Endothelial cell of umbilical vein (primary cell): ENCODE measurements at regions not wholly inside any gene's neighbourhood (a gene's known extent, or its start where the extent isn't known, plus 50 kb on each side); places are given as distances from the start of the nearest gene placed in this dataset.

Source experiments
- BruUV-seq: library from RNA; stranded (reverse); fragments of 400-500 nt; replicated peaks from 2 replicates; lab custom pipeline; 2021; lab: Mats Ljungman, UMichigan
- CTCF ChIA-PET: fragments of 300-600, 350-600 bp; sonication (Branson Sonifier 250); formaldehyde crosslinking; loops from one replicate; lab custom pipeline; 2021; ENCODE audit warnings: antibody characterized with exemption, inconsistent platforms; lab: Charles Lee
- POLR2A ChIA-PET: fragments of 300-600, 350-600 bp; sonication (Branson Sonifier 250); formaldehyde crosslinking; loops from one replicate; lab custom pipeline; 2021; ENCODE audit warnings: antibody characterized with exemption, inconsistent platforms; lab: Charles Lee
- DNase-seq: peaks from one replicate; pipeline ENCODE4 v3.0.0-alpha.2; 2011; ENCODE audit warnings: low read depth, low spot score
- FAIRE-seq: peaks from 2 replicates; lab custom pipeline; 2011; peaks lifted over from hg19 to GRCh38; lab: Jason Lieb, UNC
- H2AFZ ChIP-seq: 2 replicates; pipeline ENCODE4 v1.6.0; 2012; ENCODE audit warnings: low read depth, low read length, control low read depth, inconsistent platforms
- H3K27ac ChIP-seq: 2 replicates; pipeline ENCODE4 v1.5.1; 2011; ENCODE audit warnings: low read depth, mild to moderate bottlenecking, control low read depth, low read length, moderate library complexity; ENCODE audit not compliant: insufficient read depth
- H3K27me3 ChIP-seq, 2 experiments: 2 replicates each; pipeline versions ENCODE4 v1.6.0 to v1.6.1; 2011; ENCODE audit warnings: low read length in 2 of 2, mixed read lengths in 1 of 2; ENCODE audit not compliant: control insufficient read depth in 2 of 2, insufficient read depth in 2 of 2
- H3K36me3 ChIP-seq, 2 experiments: 2 replicates in 1 of 2; 3 replicates in 1 of 2; pipeline ENCODE4 v1.5.1; 2011; ENCODE audit warnings: low read length in 2 of 2, mild to moderate bottlenecking in 1 of 2, moderate library complexity in 1 of 2; ENCODE audit not compliant: control insufficient read depth in 2 of 2, insufficient read depth in 2 of 2; ENCODE audit errors: extremely low read depth in 1 of 2
- H3K4me1 ChIP-seq: 3 replicates; pipeline ENCODE4 v1.5.1; 2011; ENCODE audit warnings: mild to moderate bottlenecking, low read length; ENCODE audit not compliant: control insufficient read depth, insufficient read depth; ENCODE audit errors: extremely low read depth
- H3K4me2 ChIP-seq: 2 replicates; pipeline ENCODE4 v1.6.1; 2011; ENCODE audit warnings: low read length, control low read depth, mixed read lengths; ENCODE audit not compliant: insufficient read depth
- H3K4me3 ChIP-seq, 3 experiments: fragments of 200-600 bp in 1 of 3; sonication (generic), shearing (Covaris generic) in 1 of 3; replicated peaks in 1 of 3; 2 replicates each; pipeline ENCODE4 v1.5.1; 2011 to 2016; ENCODE audit warnings: control low read depth in 3 of 3, low read length in 3 of 3, mild to moderate bottlenecking in 2 of 3, inconsistent platforms in 1 of 3, low read depth in 1 of 3, moderate library complexity in 1 of 3; ENCODE audit not compliant: insufficient read depth in 1 of 3
- H3K79me2 ChIP-seq: 2 replicates; pipeline ENCODE4 v1.6.0; 2012; ENCODE audit warnings: low read length, inconsistent platforms; ENCODE audit not compliant: control insufficient read depth, insufficient read depth
- H3K9ac ChIP-seq: replicated peaks from 2 replicates; pipeline ENCODE3; 2011; ENCODE audit warnings: low read length, control low read depth; ENCODE audit not compliant: insufficient read depth; ENCODE audit errors: extremely low read depth
- H3K9me1 ChIP-seq: replicated peaks from 3 replicates; pipeline ENCODE4 v1.6.0; 2011; ENCODE audit warnings: mild to moderate bottlenecking, low read length; ENCODE audit not compliant: control insufficient read depth, insufficient read depth; ENCODE audit errors: extremely low read depth
- H3K9me3 ChIP-seq: replicated peaks from 2 replicates; pipeline ENCODE4 v1.5.1; 2012; ENCODE audit warnings: low read length, inconsistent platforms; ENCODE audit not compliant: control insufficient read depth, insufficient read depth
- H4K20me1 ChIP-seq: replicated peaks from 2 replicates; pipeline ENCODE3; 2011; ENCODE audit warnings: mild to moderate bottlenecking, low read length; ENCODE audit not compliant: control insufficient read depth, insufficient read depth; ENCODE audit errors: extremely low read depth
- EZH2 ChIP-seq: IDR thresholded peaks from 2 replicates; pipeline ENCODE4 v1.6.1; 2012; ENCODE audit warnings: borderline replicate concordance, low read depth, mild to moderate bottlenecking, moderate library complexity, low read length, inconsistent platforms; ENCODE audit not compliant: severe bottlenecking
- FOS ChIP-seq: IDR thresholded peaks from 2 replicates; pipeline ENCODE4 v1.6.1; 2011; ENCODE audit warnings: mild to moderate bottlenecking, low read length, moderate library complexity, borderline replicate concordance; ENCODE audit not compliant: insufficient read depth
- GATA2 ChIP-seq: IDR thresholded peaks from 2 replicates; pipeline ENCODE4 v1.7.0; 2011; ENCODE audit warnings: low read depth, mild to moderate bottlenecking, moderate library complexity, mixed read lengths, low read length; ENCODE audit not compliant: insufficient read length, insufficient read depth
- JUN ChIP-seq: IDR thresholded peaks from 2 replicates; pipeline ENCODE4 v1.6.1; 2011; ENCODE audit warnings: borderline replicate concordance, low read depth; ENCODE audit not compliant: insufficient read length, insufficient read depth
- MAX ChIP-seq: IDR thresholded peaks from 2 replicates; pipeline ENCODE4 v1.6.1; 2011; ENCODE audit not compliant: insufficient read depth, insufficient read length
- MYC ChIP-seq: IDR thresholded peaks from one replicate; pipeline ENCODE4 v1.6.1; 2011; ENCODE audit warnings: mild to moderate bottlenecking, low read depth, low read length
- POLR2AphosphoS5 ChIP-seq: IDR thresholded peaks from 2 replicates; pipeline ENCODE4 v1.6.1; 2012; ENCODE audit warnings: low read depth, mild to moderate bottlenecking, control low read depth, low read length, moderate library complexity; ENCODE audit not compliant: insufficient read depth
- dilution Hi-C: fragments of 300-500 bp; cut with MboI; formaldehyde crosslinking; loops from one replicate; pipeline ENCODE4 v1.15.0; 2019; ENCODE audit warnings: low sequenced_read_pairs; ENCODE audit not compliant: extremely low pct_ligation_motif_present
- intact Hi-C: fragments of 100-400 bp; cut with micrococcal nuclease; formaldehyde crosslinking; loops from one replicate; pipeline ENCODE4 v1.10.0; 2022

DNA sequence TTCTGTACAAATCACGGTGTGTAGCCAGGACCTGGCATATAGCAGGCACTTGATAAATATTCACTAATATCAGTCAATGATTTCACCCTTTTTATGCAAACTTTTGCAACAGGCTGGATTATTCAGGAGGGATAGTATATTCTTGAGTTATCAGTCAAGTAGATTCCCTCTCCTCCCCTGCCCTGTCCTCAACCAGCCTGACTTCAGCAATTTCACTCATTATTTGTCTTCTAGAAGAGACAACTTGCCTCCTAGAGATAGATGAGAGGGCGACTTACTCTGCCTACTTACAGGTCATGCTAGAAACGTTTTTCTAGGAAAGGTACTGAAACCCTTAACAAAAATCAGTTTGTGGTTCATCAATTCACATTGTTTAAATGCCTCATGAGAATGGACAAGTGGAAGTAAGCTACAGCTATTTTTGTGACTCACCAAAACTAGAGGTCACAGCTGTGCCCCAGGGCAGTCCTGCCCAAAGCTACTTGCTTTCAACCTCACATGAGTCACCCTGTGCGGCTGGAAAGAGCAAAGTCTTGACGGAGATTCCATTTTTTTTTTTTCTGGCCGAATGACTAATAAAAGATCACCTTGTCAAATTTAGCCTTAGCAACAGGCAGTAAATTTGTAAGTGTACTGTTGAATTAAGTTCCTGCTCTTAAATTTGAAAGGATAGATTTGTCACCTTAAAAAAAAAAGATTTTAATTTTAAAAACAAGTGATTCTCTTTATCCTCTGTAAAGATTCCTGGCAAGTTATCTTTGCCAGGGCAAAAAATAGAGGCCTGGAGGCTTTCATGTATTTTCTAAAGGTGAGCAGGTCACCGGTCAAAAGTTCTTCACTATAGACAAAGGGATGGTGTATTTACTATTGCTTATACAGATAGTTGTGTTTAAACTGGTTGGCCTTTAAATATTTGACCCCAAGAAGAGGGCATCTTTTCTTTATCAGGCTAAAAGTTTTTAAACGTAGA is 109.0 kb upstream of the SLC35G4 start:
- H3K36me3 ChIP-seq, result no peaks in the 10 kb centered on the region
- BruUV-seq, result no TSS peak
- H2AFZ ChIP-seq, result peak overlapping the region; percentile 34
- H3K27me3 ChIP-seq, result no peaks in the 10 kb centered on the region
- ChIA-PET CTCF (interaction anchor here (0.9 to 1.6 kb wide), 2 partner anchors 19 to 53 kb away, joined by 6 to 10 read pairs; no protein-coding TSS in a partner anchor), POLR2A (interaction anchor here (0.5 kb wide), 1 partner anchor 951 kb away, joined by 3 read pairs; no protein-coding TSS in a partner anchor)
- peaks cover 27% of the 10 kb centered on the region for H3K4me1 ChIP-seq
- dilution Hi-C loops, result no loop called here
- H4K20me1 ChIP-seq, result no peaks in the 10 kb centered on the region
- peak overlapping the region; percentile 55 for H3K9ac ChIP-seq
- no peaks in the 10 kb centered on the region for H3K79me2 ChIP-seq
- no peak overlapping the region for H3K4me3 ChIP-seq
- DNase-seq (peak; percentile 82), FAIRE-seq (peak; percentile 99)
- intact Hi-C loops, result loop anchor here (1.0 kb wide), 1 partner anchor 23 kb away; no protein-coding TSS in a partner anchor
- peak overlapping the region; percentile 37 for H3K4me2 ChIP-seq
- no peaks in the 10 kb centered on the region for H3K9me3 ChIP-seq
- TF ChIP-seq EZH2, result no peak
- peak; percentile 25 for TF ChIP-seq GATA2
- TF ChIP-seq FOS, result peak; percentile 100
- no peak for TF ChIP-seq MYC
- TF ChIP-seq POLR2AphosphoS5, result peak; percentile 67
- no peak for TF ChIP-seq MAX
- TF ChIP-seq JUN, result peak; percentile 79
- peak overlapping the region; percentile 83 for H3K27ac ChIP-seq
- H3K9me1 ChIP-seq, result no peaks in the 10 kb centered on the region
